ENCODE measurements at regions not wholly inside any gene's neighbourhood (a gene's known extent, or its start where the extent isn't known, plus 50 kb on each side); places are given as distances from the start of the nearest gene placed in this dataset.
"Not testable (repeated sequence)": the region's sequence is repeated elsewhere in the genome, so short reads cannot be mapped to it uniquely, and the experiment has no call there.

DNA sequence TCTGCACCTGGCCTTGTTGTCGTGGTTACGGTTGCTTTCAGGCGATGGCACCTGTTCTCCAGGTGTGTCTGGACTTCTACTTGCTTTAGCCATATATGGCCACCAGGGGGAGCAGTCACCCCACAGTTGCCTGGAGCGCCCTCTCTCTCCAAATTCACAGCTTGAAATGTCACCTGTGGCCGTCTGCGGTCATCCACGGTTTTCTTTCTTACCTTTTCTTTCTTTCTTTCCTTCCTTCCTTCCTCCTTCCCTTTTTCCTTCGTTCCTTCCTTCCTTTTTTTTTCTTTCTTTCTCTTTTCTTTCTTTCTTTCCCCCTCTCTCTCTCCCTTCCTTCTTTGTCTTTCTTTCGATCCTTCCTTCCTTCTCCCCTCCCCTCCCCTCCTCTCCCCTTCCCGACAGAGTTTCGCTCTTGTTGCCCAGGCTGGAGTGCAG is 150.5 kb upstream of the VKORC1L1 start:
- peak; percentile 92 for ATAC-seq

GRCh38 chr7:65727182-65727581 is 145.7 kb upstream of the VKORC1L1 start:
- H3K9me3 ChIP-seq; H3K27ac ChIP-seq; H3K4me3 ChIP-seq; DNase-seq; ATAC-seq; intact Hi-C loops (cut with DNase I); H3K27me3 ChIP-seq; H3K4me1 ChIP-seq; H3K36me3 ChIP-seq (replicated peaks in 1 of 2; ENCODE audit: insufficient read depth in 1 of 2, low read depth in 2 of 2): not testable (repeated sequence)
- 81 to 92% methylated on average over 4 of the region's 4 CpGs for WGBS, 2 donors

More for the DNA sequence above, 150.5 kb upstream of the VKORC1L1 start:
- H3K27me3 ChIP-seq: no peaks in the 10 kb centered on the region
- peaks cover 8% of the 10 kb centered on the region for H3K4me1 ChIP-seq
- H3K9me3 ChIP-seq: no peaks in the 10 kb centered on the region
- intact Hi-C loops (cut with DNase I): no loop called here
- H3K4me3 ChIP-seq: no peak overlapping the region
- 6 to 12% methylated on average over 11 of the region's 11 CpGs for WGBS, 2 donors
- peak; percentile 81 to 85 (median 82) for DNase-seq
- no peaks in the 10 kb centered on the region for H3K36me3 ChIP-seq (replicated peaks in 1 of 2; ENCODE audit: insufficient read depth in 1 of 2, low read depth in 2 of 2)
- TF ChIP-seq, protein P1, sequence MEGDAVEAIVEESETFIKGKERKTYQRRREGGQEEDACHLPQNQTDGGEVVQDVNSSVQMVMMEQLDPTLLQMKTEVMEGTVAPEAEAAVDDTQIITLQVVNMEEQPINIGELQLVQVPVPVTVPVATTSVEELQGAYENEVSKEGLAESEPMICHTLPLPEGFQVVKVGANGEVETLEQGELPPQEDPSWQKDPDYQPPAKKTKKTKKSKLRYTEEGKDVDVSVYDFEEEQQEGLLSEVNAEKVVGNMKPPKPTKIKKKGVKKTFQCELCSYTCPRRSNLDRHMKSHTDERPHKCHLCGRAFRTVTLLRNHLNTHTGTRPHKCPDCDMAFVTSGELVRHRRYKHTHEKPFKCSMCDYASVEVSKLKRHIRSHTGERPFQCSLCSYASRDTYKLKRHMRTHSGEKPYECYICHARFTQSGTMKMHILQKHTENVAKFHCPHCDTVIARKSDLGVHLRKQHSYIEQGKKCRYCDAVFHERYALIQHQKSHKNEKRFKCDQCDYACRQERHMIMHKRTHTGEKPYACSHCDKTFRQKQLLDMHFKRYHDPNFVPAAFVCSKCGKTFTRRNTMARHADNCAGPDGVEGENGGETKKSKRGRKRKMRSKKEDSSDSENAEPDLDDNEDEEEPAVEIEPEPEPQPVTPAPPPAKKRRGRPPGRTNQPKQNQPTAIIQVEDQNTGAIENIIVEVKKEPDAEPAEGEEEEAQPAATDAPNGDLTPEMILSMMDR (IDR thresholded peaks at IDR 0.05): peak; percentile 48 to 82 (median 70)
- TF ChIP-seq POLR2A (IDR thresholded peaks at IDR 0.05): no peak
- H3K27ac ChIP-seq: no peak overlapping the region

DNA sequence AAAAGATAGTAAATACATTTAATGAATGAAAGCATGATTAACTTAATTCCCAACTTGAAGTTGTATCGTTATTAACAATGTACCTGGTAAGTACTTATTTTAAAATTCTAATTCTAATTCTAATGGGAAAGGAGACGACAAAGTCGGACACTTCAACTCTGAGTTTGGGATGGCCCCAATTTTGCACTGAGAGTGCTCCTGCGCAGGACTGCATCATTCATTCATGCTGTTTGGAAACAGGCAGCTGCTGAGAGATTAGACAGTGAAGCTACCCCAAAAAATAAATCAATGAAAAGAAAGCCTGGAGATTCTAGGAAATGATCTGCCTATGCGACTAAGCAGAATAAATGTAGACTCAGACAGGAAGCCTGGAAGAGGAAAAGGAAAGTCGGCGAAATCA is 141.7 kb upstream of the VKORC1L1 start:
- Histone ChIP-seq H3K27me3 (no peaks in the 10 kb centered on the region), H3K36me3 (replicated peaks in 1 of 2; ENCODE audit: insufficient read depth in 1 of 2, low read depth in 2 of 2) (no peaks in the 10 kb centered on the region), H3K27ac (peak overlapping the region in 3 of 4 donors; percentile 34 to 62 (median 38)), H3K4me3 (peak overlapping the region in 1 of 2 donors; percentile 15), H3K9me3 (no peaks in the 10 kb centered on the region), H3K4me1 (no peaks in the 10 kb centered on the region)
- DNase-seq (no peak), ATAC-seq (no peak)
- WGBS, 2 donors: 54 to 57% methylated on average over 7 of the region's 7 CpGs
- TF ChIP-seq POLR2A (IDR thresholded peaks at IDR 0.05): no peak
- TF ChIP-seq, protein P1 (IDR thresholded peaks at IDR 0.05): no peak
- intact Hi-C loops (cut with DNase I): no loop called here

- Histone ChIP-seq H3K9me3 (no peaks in the 10 kb centered on the region), H3K27me3 (no peaks in the 10 kb centered on the region), H3K27ac (peak overlapping the region in 3 of 4 donors; percentile 34 to 62 (median 38)), H3K36me3 (replicated peaks in 1 of 2; ENCODE audit: insufficient read depth in 1 of 2, low read depth in 2 of 2) (no peaks in the 10 kb centered on the region), H3K4me1 (no peaks in the 10 kb centered on the region), H3K4me3 (peak overlapping the region in 1 of 2 donors; percentile 15)
- TF ChIP-seq, protein P1 (IDR thresholded peaks at IDR 0.05): peak in 6 of 7 experiments; percentile 11 to 47 (median 35)
- no peak for TF ChIP-seq POLR2A (IDR thresholded peaks at IDR 0.05)
- intact Hi-C loops (cut with DNase I): no loop called here
- DNase-seq: peak; percentile 38 to 64 (median 44)
- ATAC-seq: peak; percentile 85
- WGBS, 2 donors: 4 to 9% methylated on average over 9 to 27 of the region's 27 CpGs
These were observed 141.3 kb upstream of the VKORC1L1 start for GRCh38 chr7:65731562-65732035.

GRCh38 chr7:65744406-65744805 is 128.5 kb upstream of the VKORC1L1 start:
- H3K4me3 ChIP-seq: no peak overlapping the region
- TF ChIP-seq, protein P1 (IDR thresholded peaks at IDR 0.05): no peak
- no peak for TF ChIP-seq POLR2A (IDR thresholded peaks at IDR 0.05)
- no peaks in the 10 kb centered on the region for H3K9me3 ChIP-seq
- no peak overlapping the region for H3K27ac ChIP-seq
- ATAC-seq (no peak), DNase-seq (no peak)
- H3K4me1 ChIP-seq: peaks cover 24% of the 10 kb centered on the region
- H3K27me3 ChIP-seq: no peaks in the 10 kb centered on the region
- no peaks in the 10 kb centered on the region for H3K36me3 ChIP-seq (replicated peaks in 1 of 2; ENCODE audit: insufficient read depth in 1 of 2, low read depth in 2 of 2)
- WGBS, 2 donors: 91 to 97% methylated on average over 2 of the region's 2 CpGs
- intact Hi-C loops (cut with DNase I): no loop called here

Data from body of pancreas (tissue), 4 donors.